ENCODE measurements at regions not wholly inside any gene's neighbourhood (a gene's known extent, or its start where the extent isn't known, plus 50 kb on each side); places are given as distances from the start of the nearest gene placed in this dataset.

- 4% methylated on average over 3 of the region's 3 CpGs for WGBS (ENCODE audit: low lambda C conversion rate)
- Histone ChIP-seq H2AFZ (ENCODE audit: low read length) (no peak overlapping the region), H3K27ac (ENCODE audit: extremely low read length, insufficient read depth, low read length) (no peak overlapping the region), H3K79me2 (ENCODE audit: insufficient read depth, low read length) (no peaks in the 10 kb centered on the region), H3K4me2 (ENCODE audit: low read depth, low read length) (no peak overlapping the region), H3K27me3 (ENCODE audit: control insufficient read depth in 1 of 2, insufficient read depth in 2 of 2, low read length in 2 of 2) (no peaks in the 10 kb centered on the region), H3K4me1 (ENCODE audit: insufficient read depth, low read length) (no peaks in the 10 kb centered on the region), H3K9ac (ENCODE audit: insufficient read depth, low read depth, low read length) (no peak overlapping the region), H3K36me3 (replicated peaks in 1 of 2; ENCODE audit: control insufficient read depth in 1 of 2, insufficient read depth in 2 of 2, low read length in 2 of 2) (no peaks in the 10 kb centered on the region), H3K9me3 (ENCODE audit: low read length) (no peaks in the 10 kb centered on the region), H4K20me1 (ENCODE audit: insufficient read depth, low read length) (no peaks in the 10 kb centered on the region), H3K4me3 (replicated peaks in 1 of 3; ENCODE audit: insufficient read depth in 1 of 3, low read depth in 2 of 3, low read length in 3 of 3) (no peak overlapping the region)
- intact Hi-C loops (cut with micrococcal nuclease; ENCODE audit: unreplicated experiment), result no loop called here
- DNase-seq (ENCODE audit: low spot score) (no peak), ATAC-seq (no peak), FAIRE-seq (no peak)
- CTCF ChIA-PET (ENCODE audit: low intra/inter-chr PET ratio, low total read pairs), result no interaction called here
- no peak for TF ChIP-seq ATRX (CRISPR knock-in tag; IDR thresholded peaks at IDR 0.05; ENCODE audit: borderline replicate concordance)
- TF ChIP-seq ZNF354B (CRISPR knock-in tag; IDR thresholded peaks at IDR 0.05), result no peak
- TF ChIP-seq, protein P1, sequence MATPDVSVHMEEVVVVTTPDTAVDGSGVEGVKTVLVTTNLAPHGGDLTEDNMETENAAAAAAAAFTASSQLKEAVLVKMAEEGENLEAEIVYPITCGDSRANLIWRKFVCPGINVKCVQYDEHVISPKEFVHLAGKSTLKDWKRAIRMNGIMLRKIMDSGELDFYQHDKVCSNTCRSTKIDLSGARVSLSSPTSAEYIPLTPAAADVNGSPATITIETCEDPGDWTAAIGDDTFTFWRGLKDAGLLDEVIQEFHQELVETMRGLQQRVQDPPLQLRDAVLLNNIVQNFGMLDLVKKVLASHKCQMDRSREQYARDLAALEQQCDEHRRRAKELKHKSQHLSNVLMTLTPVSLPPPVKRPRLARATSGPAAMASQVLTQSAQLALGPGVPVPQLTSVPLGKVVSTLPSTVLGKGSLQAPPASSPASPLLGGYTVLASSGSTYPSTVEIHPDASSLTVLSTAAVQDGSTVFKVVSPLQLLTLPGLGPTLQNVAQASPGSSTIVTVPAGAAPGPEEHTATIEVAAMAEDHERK (CRISPR knock-in tag; IDR thresholded peaks at IDR 0.05; ENCODE audit: low read depth), result no peak
- no peak for TF ChIP-seq MIER2 (CRISPR knock-in tag; IDR thresholded peaks at IDR 0.05)
- TF ChIP-seq ZNF136 (CRISPR knock-in tag; IDR thresholded peaks at IDR 0.05; ENCODE audit: low read depth), result no peak
- TF ChIP-seq SRF (IDR thresholded peaks at IDR 0.05; ENCODE audit: low read depth, low read length), result no peak
- TF ChIP-seq ZNF614 (CRISPR knock-in tag; IDR thresholded peaks at IDR 0.05; ENCODE audit: borderline replicate concordance), result no peak
- TF ChIP-seq ZNF260 (CRISPR knock-in tag; IDR thresholded peaks at IDR 0.05; ENCODE audit: borderline replicate concordance, low read depth), result no peak
- TF ChIP-seq PLRG1 (conservative IDR thresholded peaks at IDR 0.05), result no peak
- TF ChIP-seq ZBTB26 (CRISPR knock-in tag; IDR thresholded peaks at IDR 0.05; ENCODE audit: borderline replicate concordance), result no peak
- TF ChIP-seq ETV5 (CRISPR knock-in tag; IDR thresholded peaks at IDR 0.05; ENCODE audit: borderline replicate concordance), result no peak
- no peak for TF ChIP-seq NFKBIZ (CRISPR knock-in tag; IDR thresholded peaks at IDR 0.05)
- TF ChIP-seq ZNF234 (CRISPR knock-in tag; conservative IDR thresholded peaks at IDR 0.05), result no peak
- no peak for TF ChIP-seq FOXP4 (CRISPR knock-in tag; IDR thresholded peaks at IDR 0.05)
- TF ChIP-seq ZNF484 (CRISPR knock-in tag; IDR thresholded peaks at IDR 0.05; ENCODE audit: borderline replicate concordance, low read depth), result no peak
- in situ Hi-C loops (cut with HindIII; ENCODE audit: extremely low pct_ligation_motif_present, low pct_unique_long_range_greater_than_20kb), result no loop called here
- POLR2A ChIA-PET, result no interaction called here
- BruUV-seq (replicated peaks), result no TSS peak
Measured at GRCh38 chr1:199170711-199171110, 531.9 kb downstream of the PTPRC start.
